CD14-positive monocyte (primary cell): ENCODE measurements at regions not wholly inside any gene's neighbourhood (a gene's known extent, or its start where the extent isn't known, plus 50 kb on each side); places are given as distances from the start of the nearest gene placed in this dataset.

Experiments
- DNase-seq, 3 donors: peaks; one replicate each; pipeline ENCODE4 v3.0.0-alpha.2; 2011 to 2022
- H2AFZ ChIP-seq: 2 replicates; pipeline ENCODE4 v1.6.0; 2012; ENCODE audit warnings: mild to moderate bottlenecking, low read depth, low read length, inconsistent platforms; ENCODE audit not compliant: insufficient read depth, poor library complexity, severe bottlenecking
- H3K27ac ChIP-seq, 2 donors: 1 replicate in 1 of 2; 2 replicates in 1 of 2; pipeline ENCODE4 v1.5.1; 2012 to 2013; ENCODE audit warnings: low read length in 2 of 2, control low read depth in 1 of 2, inconsistent platforms in 1 of 2, low read depth in 1 of 2, mild to moderate bottlenecking in 1 of 2
- H3K27me3 ChIP-seq, 2 donors: one replicate each; pipeline versions ENCODE4 v1.6.0 to v1.6.1; 2011 to 2013; ENCODE audit warnings: low read length in 2 of 2; ENCODE audit not compliant: control insufficient read depth in 2 of 2, insufficient read depth in 2 of 2
- H3K36me3 ChIP-seq, 2 donors: replicated peaks in 1 of 2; 1 replicate in 1 of 2; 2 replicates in 1 of 2; pipeline versions ENCODE4 v1.5.1 to v1.6.1; 2012 to 2013; ENCODE audit warnings: low read length in 2 of 2, control low read depth in 1 of 2, inconsistent platforms in 1 of 2, mild to moderate bottlenecking in 1 of 2; ENCODE audit not compliant: insufficient read depth in 2 of 2, control insufficient read depth in 1 of 2
- H3K4me1 ChIP-seq, 2 donors: 1 replicate in 1 of 2; 2 replicates in 1 of 2; pipeline versions ENCODE4 v1.5.1 to v1.6.1; 2012 to 2013; ENCODE audit warnings: low read length in 2 of 2, control low read depth in 1 of 2, inconsistent platforms in 1 of 2, mild to moderate bottlenecking in 1 of 2, moderate library complexity in 1 of 2; ENCODE audit not compliant: insufficient read depth in 2 of 2, control insufficient read depth in 1 of 2
- H3K4me2 ChIP-seq: replicated peaks from 2 replicates; pipeline ENCODE3; 2012; ENCODE audit warnings: low read length, moderate library complexity, mild to moderate bottlenecking; ENCODE audit not compliant: poor library complexity, severe bottlenecking; ENCODE audit errors: extremely low read depth
- H3K4me3 ChIP-seq, 3 experiments: fragments of 200-600 bp in 1 of 3; sonication (generic) in 1 of 3; replicated peaks in 1 of 3; 1 replicate in 2 of 3; 2 replicates in 1 of 3; pipeline ENCODE4 v1.5.1; 2011 to 2013; ENCODE audit warnings: low read length in 3 of 3, mild to moderate bottlenecking in 3 of 3, control low read depth in 2 of 3, low read depth in 2 of 3, inconsistent platforms in 1 of 3, moderate library complexity in 1 of 3
- H3K79me2 ChIP-seq: 2 replicates; pipeline ENCODE4 v1.6.0; 2012; ENCODE audit warnings: mild to moderate bottlenecking, control low read depth, inconsistent platforms, low read length, moderate library complexity; ENCODE audit not compliant: insufficient read depth
- H3K9ac ChIP-seq: 2 replicates; pipeline ENCODE4 v1.6.0; 2017; ENCODE audit warnings: low read length, mild to moderate bottlenecking; ENCODE audit not compliant: insufficient read depth, poor library complexity, severe bottlenecking
- H3K9me3 ChIP-seq, 2 donors: replicated peaks in 1 of 2; 1 replicate in 1 of 2; 2 replicates in 1 of 2; pipeline versions ENCODE4 v1.5.1 to v1.6.1; 2012 to 2013; ENCODE audit warnings: low read length in 2 of 2, control low read depth in 1 of 2; ENCODE audit not compliant: control insufficient read depth in 1 of 2, insufficient read depth in 1 of 2
- H4K20me1 ChIP-seq: 2 replicates; pipeline ENCODE4 v1.6.0; 2012; ENCODE audit warnings: mild to moderate bottlenecking, low read length, control low read depth, moderate library complexity; ENCODE audit not compliant: insufficient read depth
- H3K27ac Mint-ChIP-seq, 7 donors: one replicate each; pipeline ENCODE4 v1.8.0; 2020; ENCODE audit warnings: mild to moderate bottlenecking in 7 of 7, mixed read lengths in 7 of 7, moderate library complexity in 6 of 7, inconsistent platforms in 2 of 7
- H3K27me3 Mint-ChIP-seq, 3 donors: one replicate each; pipeline ENCODE4 v1.8.0; 2021 to 2022; ENCODE audit warnings: low read depth in 3 of 3, mild to moderate bottlenecking in 3 of 3, mixed read lengths in 3 of 3, moderate library complexity in 3 of 3, inconsistent platforms in 1 of 3
- H3K36me3 Mint-ChIP-seq, 2 donors: one replicate each; pipeline ENCODE4 v1.8.0; 2020; ENCODE audit warnings: mixed read lengths in 2 of 2, inconsistent platforms in 1 of 2, mild to moderate bottlenecking in 1 of 2
- H3K4me1 Mint-ChIP-seq: one replicate; pipeline ENCODE4 v1.8.0; 2020; ENCODE audit warnings: mild to moderate bottlenecking, mixed read lengths
- H3K4me3 Mint-ChIP-seq, 2 donors: one replicate each; pipeline ENCODE4 v1.8.0; 2020; ENCODE audit warnings: mild to moderate bottlenecking in 2 of 2, mixed read lengths in 2 of 2, moderate library complexity in 1 of 2
- H3K9me3 Mint-ChIP-seq, 7 donors: one replicate each; pipeline ENCODE4 v1.8.0; 2020 to 2022; ENCODE audit warnings: mixed read lengths in 7 of 7, mild to moderate bottlenecking in 6 of 7, moderate library complexity in 6 of 7, inconsistent platforms in 2 of 7
- CTCF ChIP-seq: fragments of 200-600 bp; IDR thresholded peaks from one replicate; pipeline ENCODE4 v1.8.0; 2022; ENCODE audit warnings: antibody characterized with exemption, mild to moderate bottlenecking
- WGBS: methylation state at CpG from one replicate; pipeline ENCODE4 v1.1.5; 2013; ENCODE audit warnings: missing lambda C conversion rate; ENCODE audit not compliant: insufficient coverage; 5-methylcytosine and 5-hydroxymethylcytosine counted together
- intact Hi-C, 2 donors: fragments of 100-400 bp; cut with micrococcal nuclease; formaldehyde crosslinking; loops; one replicate each; pipeline versions ENCODE4 v1.15.0 to v1.15.1; 2023

- Histone ChIP-seq H3K4me1 (no peaks in the 10 kb centered on the region), H3K27me3 (no peaks in the 10 kb centered on the region), H3K79me2 (no peaks in the 10 kb centered on the region), H2AFZ (no peak overlapping the region), H3K36me3 (no peaks in the 10 kb centered on the region), H3K4me2 (no peak overlapping the region), H3K27ac (no peak overlapping the region), H3K4me3 (no peak overlapping the region), H3K9ac (no peak overlapping the region), H4K20me1 (no peaks in the 10 kb centered on the region), H3K9me3 (no peaks in the 10 kb centered on the region)
- Mint-ChIP-seq H3K9me3 (peaks cover 0 to 3% (median 2%) of the 10 kb centered on the region in 7 donors), H3K4me1 (no peaks in the 10 kb centered on the region), H3K36me3 (no peaks in the 10 kb centered on the region), H3K27ac (no peak overlapping the region), H3K4me3 (no peak overlapping the region), H3K27me3 (peaks cover 4 to 6% (median 5%) of the 10 kb centered on the region in 3 donors)
- WGBS: 57% methylated on average over 1 of the region's 5 CpGs
- DNase-seq: no peak
- intact Hi-C loops: no loop called here
- no peak for TF ChIP-seq CTCF
Measured at GRCh38 chr7:47211519-47211973, 370.4 kb downstream of the TNS3 start.

DNA sequence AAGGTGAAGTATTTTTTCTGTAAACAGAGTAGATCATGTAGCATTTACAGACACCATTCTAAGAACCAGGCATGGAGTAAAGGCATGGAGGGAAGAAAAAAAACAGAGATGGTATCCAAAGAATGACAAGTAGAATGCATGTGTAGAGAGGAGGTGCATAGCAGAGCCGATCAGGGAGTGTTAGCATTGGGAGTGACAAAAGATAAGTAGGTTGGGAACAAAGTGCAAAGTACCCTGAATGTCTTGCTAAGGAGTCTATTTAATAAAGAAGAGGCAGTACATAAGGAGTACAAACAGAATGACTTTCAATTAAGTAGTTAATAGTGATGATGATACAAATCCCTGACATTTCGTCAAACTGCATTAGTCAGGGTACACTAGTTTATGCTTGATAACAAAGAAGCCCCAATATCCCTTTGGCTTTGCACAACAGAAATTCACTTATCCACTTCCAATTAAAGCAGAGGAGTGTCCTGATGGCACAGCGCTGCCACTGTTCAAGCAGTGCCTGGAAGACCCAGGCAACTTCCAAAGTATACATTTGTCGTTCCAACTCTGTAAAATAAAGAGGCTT is 371.5 kb downstream of the TNS3 start:
- peaks cover 0 to 3% (median 2%) of the 10 kb centered on the region in 7 donors for H3K9me3 Mint-ChIP-seq
- no peak for TF ChIP-seq CTCF
- Histone ChIP-seq H3K9me3 (no peaks in the 10 kb centered on the region), H3K36me3 (no peaks in the 10 kb centered on the region), H3K4me3 (no peak overlapping the region), H3K27ac (no peak overlapping the region), H3K27me3 (no peaks in the 10 kb centered on the region), H3K4me2 (no peak overlapping the region), H3K9ac (no peak overlapping the region), H2AFZ (no peak overlapping the region), H4K20me1 (no peaks in the 10 kb centered on the region), H3K4me1 (no peaks in the 10 kb centered on the region), H3K79me2 (no peaks in the 10 kb centered on the region)
- no peaks in the 10 kb centered on the region for H3K4me1 Mint-ChIP-seq
- DNase-seq: no peak
- peaks cover 4 to 6% (median 5%) of the 10 kb centered on the region in 3 donors for H3K27me3 Mint-ChIP-seq
- H3K36me3 Mint-ChIP-seq: no peaks in the 10 kb centered on the region
- H3K27ac Mint-ChIP-seq: no peak overlapping the region
- 100% methylated on average over 1 of the region's 4 CpGs for WGBS
- H3K4me3 Mint-ChIP-seq: no peak overlapping the region
- intact Hi-C loops: no loop called here
